GM12878 (cell line): ENCODE measurements at regions not wholly inside any gene's neighbourhood (a gene's known extent, or its start where the extent isn't known, plus 50 kb on each side); places are given as distances from the start of the nearest gene placed in this dataset.

Source experiments
- ATAC-seq: fragments of 200-7000 bp; cut with Tn5 transposase; 3 replicates; pipeline ENCODE4 v1.9.1; 2020; ENCODE audit warnings: mild to moderate bottlenecking, moderate library complexity
- BruUV-seq: library from RNA; stranded (reverse); fragments of 400-500 nt; replicated peaks from 2 replicates; lab custom pipeline; 2021; lab: Mats Ljungman, UMichigan
- CTCF ChIA-PET: fragments of 300-600 bp; sonication (Branson Sonifier 250); formaldehyde crosslinking; extraction: SDS; loops from one replicate; lab custom pipeline; 2021; ENCODE audit warnings: inconsistent platforms; lab: Yijun Ruan, JAX
- POLR2A ChIA-PET: fragments of 350-600 bp; formaldehyde crosslinking; extraction: SDS; loops from one replicate; lab custom pipeline; 2021; ENCODE audit warnings: inconsistent platforms; lab: Charles Lee
- RAD21 ChIA-PET: fragments of 300-600 bp; sonication (Branson Sonifier 250); formaldehyde crosslinking; loops from one replicate; lab custom pipeline; 2023; ENCODE audit warnings: antibody characterized with exemption; ENCODE audit not compliant: unreplicated experiment; lab: Charles Lee
- SMC1A ChIA-PET: fragments of 300-600 bp; sonication (Branson Sonifier 250); formaldehyde crosslinking; loops from one replicate; lab custom pipeline; 2023; ENCODE audit not compliant: unreplicated experiment, uncharacterized antibody; lab: Charles Lee
- DNase-seq: peaks from one replicate; pipeline ENCODE4 v3.0.0-alpha.2; 2011; ENCODE audit warnings: low read depth, low spot score
- FAIRE-seq: peaks from 3 replicates; lab custom pipeline; 2011; peaks lifted over from hg19 to GRCh38; lab: Jason Lieb, UNC
- H2AFZ ChIP-seq: 2 replicates; pipeline ENCODE4 v1.6.0; 2011; ENCODE audit warnings: low read depth, low read length, control low read depth; ENCODE audit not compliant: control insufficient read depth
- H3K27ac ChIP-seq: 2 replicates; pipeline ENCODE4 v1.5.1; 2011; ENCODE audit warnings: control low read depth; ENCODE audit not compliant: control insufficient read depth, insufficient read depth
- H3K27me3 ChIP-seq, 2 experiments: replicated peaks in 1 of 2; 2 replicates each; pipeline versions ENCODE4 v1.6.0 to v1.6.1; 2011; ENCODE audit warnings: low read length in 1 of 2; ENCODE audit not compliant: control insufficient read depth in 2 of 2, insufficient read depth in 2 of 2
- H3K36me3 ChIP-seq, 2 experiments: 2 replicates each; pipeline ENCODE4 v1.5.1; 2011; ENCODE audit warnings: low read length in 1 of 2; ENCODE audit not compliant: control insufficient read depth in 2 of 2, insufficient read depth in 2 of 2
- H3K4me1 ChIP-seq: 2 replicates; pipeline ENCODE4 v1.6.1; 2011; ENCODE audit warnings: mild to moderate bottlenecking, low read length, moderate library complexity, mixed read lengths; ENCODE audit not compliant: control insufficient read depth, insufficient read depth
- H3K4me2 ChIP-seq: 2 replicates; pipeline ENCODE4 v1.6.0; 2011; ENCODE audit warnings: control low read depth; ENCODE audit not compliant: control insufficient read depth, insufficient read depth
- H3K4me3 ChIP-seq: fragments of 200-600 bp; sonication (generic); 2 replicates; pipeline ENCODE4 v1.5.1; 2016
- H3K79me2 ChIP-seq: 2 replicates; pipeline ENCODE4 v1.6.0; 2011; ENCODE audit warnings: low read length; ENCODE audit not compliant: control insufficient read depth, insufficient read depth
- H3K9ac ChIP-seq: 2 replicates; pipeline ENCODE4 v1.8.0; 2011; ENCODE audit warnings: low read length, control low read depth, mixed read lengths; ENCODE audit not compliant: control insufficient read depth, insufficient read depth
- H3K9me3 ChIP-seq: replicated peaks from 3 replicates; pipeline ENCODE4 v1.5.1; 2011; ENCODE audit warnings: mild to moderate bottlenecking, low read length; ENCODE audit not compliant: control insufficient read depth, insufficient read depth
- H4K20me1 ChIP-seq: 2 replicates; pipeline ENCODE4 v1.6.0; 2011; ENCODE audit not compliant: control insufficient read depth, insufficient read depth
- BRCA1 ChIP-seq: IDR thresholded peaks from 2 replicates; pipeline ENCODE4 v1.6.1; 2011; ENCODE audit warnings: low read depth, low read length, improper control_type of control experiment
- CTCF ChIP-seq, 3 experiments: IDR thresholded peaks in 2 of 3; conservative IDR thresholded peaks in 1 of 3; 2 replicates each; pipeline ENCODE4 v1.5.1; 2011; ENCODE audit warnings: low read depth in 3 of 3, low read length in 3 of 3, mild to moderate bottlenecking in 3 of 3, control low read depth in 2 of 3, moderate library complexity in 2 of 3, inconsistent platforms in 1 of 3, mixed read lengths in 1 of 3; ENCODE audit not compliant: control insufficient read depth in 2 of 3, insufficient read depth in 1 of 3; ENCODE audit errors: extremely low read depth in 1 of 3
- GATAD2B ChIP-seq: fragments of 450-650 bp; conservative IDR thresholded peaks from 2 replicates; pipeline ENCODE4 v1.6.1; 2017; ENCODE audit warnings: low read depth, mild to moderate bottlenecking, moderate library complexity
- MAX ChIP-seq: IDR thresholded peaks from 2 replicates; pipeline ENCODE4 v1.6.1; 2012; ENCODE audit warnings: low read depth, low read length, improper control_type of control experiment
- MEF2B ChIP-seq: fragments of 450-650 bp; IDR thresholded peaks from 2 replicates; pipeline ENCODE4 v1.6.1; 2018; ENCODE audit warnings: mild to moderate bottlenecking, moderate library complexity; ENCODE audit not compliant: partially characterized antibody, poor library complexity, severe bottlenecking
- NFIC ChIP-seq: IDR thresholded peaks from 2 replicates; pipeline ENCODE4 v1.6.1; 2012; ENCODE audit warnings: low read depth, mild to moderate bottlenecking, inconsistent platforms, low read length, moderate library complexity
- WGBS: methylation state at CpG from one replicate; pipeline ENCODE4 v1.1.6; 2016; ENCODE audit warnings: low lambda C conversion rate; ENCODE audit not compliant: insufficient replicate concordance, insufficient coverage; ENCODE audit errors: missing lambda C conversion rate; 5-methylcytosine and 5-hydroxymethylcytosine counted together
- in situ Hi-C: fragments of 300-500 bp; cut with MboI; formaldehyde crosslinking; loops from 9 replicates; pipeline ENCODE4 v1.14.3; 2018; ENCODE audit warnings: mixed read lengths
- intact Hi-C: fragments of 100-400 bp; cut with micrococcal nuclease; formaldehyde crosslinking; loops from one replicate; pipeline ENCODE4 v1.14.2; 2022; ENCODE audit not compliant: unreplicated experiment
- TF ChIP-seq, protein P1 (sequence below): fragments of 450-650 bp; IDR thresholded peaks from 2 replicates; pipeline ENCODE4 v1.6.1; 2017; ENCODE audit warnings: mild to moderate bottlenecking, moderate library complexity

- CTCF ChIA-PET = interaction anchor here (0.5 to 2.0 kb wide), 3 partner anchors 22 to 204 kb away, joined by 3 to 5 read pairs (median 3); no protein-coding TSS in a partner anchor
- FAIRE-seq = no peak
- intact Hi-C loops = no loop called here
- no peak overlapping the region for H2AFZ ChIP-seq
- H3K4me1 ChIP-seq = no peaks in the 10 kb centered on the region
- no peak overlapping the region for H3K4me3 ChIP-seq
- no peak overlapping the region for H3K27ac ChIP-seq
- H3K9ac ChIP-seq = no peak overlapping the region
- POLR2A ChIA-PET = no interaction called here
- no peaks in the 10 kb centered on the region for H4K20me1 ChIP-seq
- DNase-seq = no peak
- WGBS = 50% methylated on average over 1 of the region's 1 CpG
- in situ Hi-C loops = no loop called here
- no peaks in the 10 kb centered on the region for H3K36me3 ChIP-seq
- H3K9me3 ChIP-seq = no peaks in the 10 kb centered on the region
- H3K79me2 ChIP-seq = no peaks in the 10 kb centered on the region
- RAD21 ChIA-PET = interaction anchor here (1.2 to 1.5 kb wide), 4 partner anchors 31 to 371 kb away, joined by 3 to 5 read pairs (median 4); no protein-coding TSS in a partner anchor
- H3K4me2 ChIP-seq = no peak overlapping the region
- no TSS peak for BruUV-seq
- TF ChIP-seq MAX (no peak), NFIC (no peak)
- TF ChIP-seq, all 136 proteins: peak for 0
- H3K27me3 ChIP-seq = no peaks in the 10 kb centered on the region
- SMC1A ChIA-PET = interaction anchor here (0.6 to 2.8 kb wide), 10 partner anchors 13 to 187 kb away, joined by 3 to 10 read pairs (median 4); no protein-coding TSS in a partner anchor
- no peak for ATAC-seq
Observed at GRCh38 chr2:199070322-199070949, 387.3 kb downstream of the SATB2 start.

- ChIA-PET RAD21 (no interaction called here), CTCF (no interaction called here), POLR2A (no interaction called here), SMC1A (no interaction called here)
- H4K20me1 ChIP-seq = no peaks in the 10 kb centered on the region
- H3K9ac ChIP-seq = no peak overlapping the region
- FAIRE-seq = no peak
- no peak for ATAC-seq
- H3K27me3 ChIP-seq = no peaks in the 10 kb centered on the region
- BruUV-seq = no TSS peak
- DNase-seq = no peak
- H3K79me2 ChIP-seq = no peaks in the 10 kb centered on the region
- no peaks in the 10 kb centered on the region for H3K36me3 ChIP-seq
- in situ Hi-C loops = no loop called here
- intact Hi-C loops = no loop called here
- H2AFZ ChIP-seq = no peak overlapping the region
- no peaks in the 10 kb centered on the region for H3K9me3 ChIP-seq
- no peak overlapping the region for H3K27ac ChIP-seq
- H3K4me3 ChIP-seq = no peak overlapping the region
- H3K4me1 ChIP-seq = no peaks in the 10 kb centered on the region
- WGBS = 0% methylated on average over 2 of the region's 2 CpGs
- no peak overlapping the region for H3K4me2 ChIP-seq
- TF ChIP-seq MEF2B (no peak), CTCF (IDR thresholded peaks at IDR 0.05 in 2 of 3, conservative IDR thresholded peaks at IDR 0.05 in 1 of 3; ENCODE audit: control insufficient read depth in 2 of 3, extremely low read depth in 1 of 3, insufficient read depth in 1 of 3, low read depth in 3 of 3, low read length in 3 of 3) (no peak), GATAD2B (no peak), BRCA1 (no peak)
- TF ChIP-seq, protein P1, sequence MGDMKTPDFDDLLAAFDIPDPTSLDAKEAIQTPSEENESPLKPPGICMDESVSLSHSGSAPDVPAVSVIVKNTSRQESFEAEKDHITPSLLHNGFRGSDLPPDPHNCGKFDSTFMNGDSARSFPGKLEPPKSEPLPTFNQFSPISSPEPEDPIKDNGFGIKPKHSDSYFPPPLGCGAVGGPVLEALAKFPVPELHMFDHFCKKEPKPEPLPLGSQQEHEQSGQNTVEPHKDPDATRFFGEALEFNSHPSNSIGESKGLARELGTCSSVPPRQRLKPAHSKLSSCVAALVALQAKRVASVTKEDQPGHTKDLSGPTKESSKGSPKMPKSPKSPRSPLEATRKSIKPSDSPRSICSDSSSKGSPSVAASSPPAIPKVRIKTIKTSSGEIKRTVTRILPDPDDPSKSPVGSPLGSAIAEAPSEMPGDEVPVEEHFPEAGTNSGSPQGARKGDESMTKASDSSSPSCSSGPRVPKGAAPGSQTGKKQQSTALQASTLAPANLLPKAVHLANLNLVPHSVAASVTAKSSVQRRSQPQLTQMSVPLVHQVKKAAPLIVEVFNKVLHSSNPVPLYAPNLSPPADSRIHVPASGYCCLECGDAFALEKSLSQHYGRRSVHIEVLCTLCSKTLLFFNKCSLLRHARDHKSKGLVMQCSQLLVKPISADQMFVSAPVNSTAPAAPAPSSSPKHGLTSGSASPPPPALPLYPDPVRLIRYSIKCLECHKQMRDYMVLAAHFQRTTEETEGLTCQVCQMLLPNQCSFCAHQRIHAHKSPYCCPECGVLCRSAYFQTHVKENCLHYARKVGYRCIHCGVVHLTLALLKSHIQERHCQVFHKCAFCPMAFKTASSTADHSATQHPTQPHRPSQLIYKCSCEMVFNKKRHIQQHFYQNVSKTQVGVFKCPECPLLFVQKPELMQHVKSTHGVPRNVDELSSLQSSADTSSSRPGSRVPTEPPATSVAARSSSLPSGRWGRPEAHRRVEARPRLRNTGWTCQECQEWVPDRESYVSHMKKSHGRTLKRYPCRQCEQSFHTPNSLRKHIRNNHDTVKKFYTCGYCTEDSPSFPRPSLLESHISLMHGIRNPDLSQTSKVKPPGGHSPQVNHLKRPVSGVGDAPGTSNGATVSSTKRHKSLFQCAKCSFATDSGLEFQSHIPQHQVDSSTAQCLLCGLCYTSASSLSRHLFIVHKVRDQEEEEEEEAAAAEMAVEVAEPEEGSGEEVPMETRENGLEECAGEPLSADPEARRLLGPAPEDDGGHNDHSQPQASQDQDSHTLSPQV = no peak
Observed at GRCh38 chr2:199064201-199064600, 393.5 kb downstream of the SATB2 start.
